ENCODE measurements at regions not wholly inside any gene's neighbourhood (a gene's known extent, or its start where the extent isn't known, plus 50 kb on each side); places are given as distances from the start of the nearest gene placed in this dataset.

- ChIA-PET POLR2A (no interaction called here), CTCF (no interaction called here)
- Mint-ChIP-seq H3K4me3 (no peak overlapping the region), H3K4me1 (no peaks in the 10 kb centered on the region), H3K27ac (no peak overlapping the region), H3K27me3 (peaks cover 0 to 1% of the 10 kb centered on the region in 2 donors), H3K36me3 (no peaks in the 10 kb centered on the region), H3K9me3 (no peaks in the 10 kb centered on the region)
- Histone ChIP-seq H3K4me1 (ENCODE audit: insufficient read depth, low read length) (no peaks in the 10 kb centered on the region), H3K9me3 (ENCODE audit: low read length) (no peaks in the 10 kb centered on the region), H3K27me3 (ENCODE audit: insufficient read depth, low read length, poor library complexity, severe bottlenecking) (no peaks in the 10 kb centered on the region), H3K27ac (ENCODE audit: low read depth, low read length) (no peak overlapping the region), H3K4me3 (ENCODE audit: low read length) (no peak overlapping the region), H3K36me3 (ENCODE audit: insufficient read depth, low read length) (no peaks in the 10 kb centered on the region)
- DNase-seq, result no peak
These were observed 146.5 kb upstream of the DSEL start for GRCh38 chr18:67662996-67663395.

GRCh38 chr18:67661555-67661954, 145.0 kb upstream of the DSEL start:
- Mint-ChIP-seq H3K4me3 (no peak overlapping the region), H3K4me1 (no peaks in the 10 kb centered on the region), H3K9me3 (no peaks in the 10 kb centered on the region), H3K27ac (no peak overlapping the region), H3K27me3 (peaks cover 0 to 1% of the 10 kb centered on the region in 2 donors), H3K36me3 (no peaks in the 10 kb centered on the region)
- H3K9me3 ChIP-seq (ENCODE audit: low read length), result no peaks in the 10 kb centered on the region
- H3K27me3 ChIP-seq (ENCODE audit: insufficient read depth, low read length, poor library complexity, severe bottlenecking), result no peaks in the 10 kb centered on the region
- no peaks in the 10 kb centered on the region for H3K36me3 ChIP-seq (ENCODE audit: insufficient read depth, low read length)
- CTCF ChIA-PET, result no interaction called here
- H3K4me1 ChIP-seq (ENCODE audit: insufficient read depth, low read length), result no peaks in the 10 kb centered on the region
- no peak for DNase-seq
- no peak overlapping the region for H3K27ac ChIP-seq (ENCODE audit: low read depth, low read length)
- no peak overlapping the region for H3K4me3 ChIP-seq (ENCODE audit: low read length)
- POLR2A ChIA-PET, result no interaction called here

GRCh38 chr18:67654101-67654500, 137.6 kb upstream of the DSEL start:
- Mint-ChIP-seq H3K4me3 (no peak overlapping the region), H3K27me3 (no peaks in the 10 kb centered on the region), H3K9me3 (no peaks in the 10 kb centered on the region), H3K4me1 (no peaks in the 10 kb centered on the region), H3K27ac (no peak overlapping the region), H3K36me3 (no peaks in the 10 kb centered on the region)
- ChIA-PET CTCF (no interaction called here), POLR2A (no interaction called here)
- no peaks in the 10 kb centered on the region for H3K4me1 ChIP-seq (ENCODE audit: insufficient read depth, low read length)
- no peaks in the 10 kb centered on the region for H3K27me3 ChIP-seq (ENCODE audit: insufficient read depth, low read length, poor library complexity, severe bottlenecking)
- no peaks in the 10 kb centered on the region for H3K9me3 ChIP-seq (ENCODE audit: low read length)
- H3K27ac ChIP-seq (ENCODE audit: low read depth, low read length), result no peak overlapping the region
- no peaks in the 10 kb centered on the region for H3K36me3 ChIP-seq (ENCODE audit: insufficient read depth, low read length)
- H3K4me3 ChIP-seq (ENCODE audit: low read length), result no peak overlapping the region
- no peak for DNase-seq

- Mint-ChIP-seq H3K27ac (no peak overlapping the region), H3K36me3 (no peaks in the 10 kb centered on the region), H3K9me3 (no peaks in the 10 kb centered on the region), H3K4me1 (no peaks in the 10 kb centered on the region), H3K4me3 (no peak overlapping the region), H3K27me3 (no peaks in the 10 kb centered on the region)
- Histone ChIP-seq H3K9me3 (ENCODE audit: low read length) (no peaks in the 10 kb centered on the region), H3K4me3 (ENCODE audit: low read length) (no peak overlapping the region), H3K27ac (ENCODE audit: low read depth, low read length) (no peak overlapping the region), H3K36me3 (ENCODE audit: insufficient read depth, low read length) (no peaks in the 10 kb centered on the region), H3K27me3 (ENCODE audit: insufficient read depth, low read length, poor library complexity, severe bottlenecking) (no peaks in the 10 kb centered on the region), H3K4me1 (ENCODE audit: insufficient read depth, low read length) (no peaks in the 10 kb centered on the region)
- CTCF ChIA-PET, result no interaction called here
- DNase-seq, result no peak
- POLR2A ChIA-PET, result no interaction called here
These were observed 135.8 kb upstream of the DSEL start for GRCh38 chr18:67652288-67652687.

- H3K36me3 Mint-ChIP-seq, result no peaks in the 10 kb centered on the region
- H3K27me3 Mint-ChIP-seq, result no peaks in the 10 kb centered on the region
- Histone ChIP-seq H3K9me3 (ENCODE audit: low read length) (no peaks in the 10 kb centered on the region), H3K27me3 (ENCODE audit: insufficient read depth, low read length, poor library complexity, severe bottlenecking) (no peaks in the 10 kb centered on the region), H3K27ac (ENCODE audit: low read depth, low read length) (no peak overlapping the region), H3K36me3 (ENCODE audit: insufficient read depth, low read length) (no peaks in the 10 kb centered on the region), H3K4me1 (ENCODE audit: insufficient read depth, low read length) (no peaks in the 10 kb centered on the region), H3K4me3 (ENCODE audit: low read length) (no peak overlapping the region)
- no peaks in the 10 kb centered on the region for H3K9me3 Mint-ChIP-seq
- H3K4me3 Mint-ChIP-seq, result no peak overlapping the region
- H3K27ac Mint-ChIP-seq, result peak overlapping the region in 1 of 8 donors; percentile 34
- DNase-seq, result no peak
- ChIA-PET POLR2A (no interaction called here), CTCF (no interaction called here)
- no peaks in the 10 kb centered on the region for H3K4me1 Mint-ChIP-seq
These were observed 134.9 kb upstream of the DSEL start for GRCh38 chr18:67651438-67651837.

- Histone ChIP-seq H3K4me3 (ENCODE audit: low read length) (no peak overlapping the region), H3K27ac (ENCODE audit: low read depth, low read length) (no peak overlapping the region), H3K27me3 (ENCODE audit: insufficient read depth, low read length, poor library complexity, severe bottlenecking) (no peaks in the 10 kb centered on the region), H3K36me3 (ENCODE audit: insufficient read depth, low read length) (no peaks in the 10 kb centered on the region), H3K9me3 (ENCODE audit: low read length) (no peaks in the 10 kb centered on the region), H3K4me1 (ENCODE audit: insufficient read depth, low read length) (no peaks in the 10 kb centered on the region)
- Mint-ChIP-seq H3K27ac (no peak overlapping the region), H3K27me3 (no peaks in the 10 kb centered on the region), H3K4me3 (no peak overlapping the region), H3K4me1 (no peaks in the 10 kb centered on the region), H3K36me3 (no peaks in the 10 kb centered on the region), H3K9me3 (no peaks in the 10 kb centered on the region)
- ChIA-PET POLR2A (no interaction called here), CTCF (no interaction called here)
- DNase-seq, result no peak
These were observed 134.3 kb upstream of the DSEL start for GRCh38 chr18:67650686-67651385.

GRCh38 chr18:67646890-67647289, 130.4 kb upstream of the DSEL start:
- Histone ChIP-seq H3K27ac (ENCODE audit: low read depth, low read length) (no peak overlapping the region), H3K27me3 (ENCODE audit: insufficient read depth, low read length, poor library complexity, severe bottlenecking) (no peaks in the 10 kb centered on the region), H3K36me3 (ENCODE audit: insufficient read depth, low read length) (no peaks in the 10 kb centered on the region), H3K4me1 (ENCODE audit: insufficient read depth, low read length) (no peaks in the 10 kb centered on the region), H3K9me3 (ENCODE audit: low read length) (no peaks in the 10 kb centered on the region), H3K4me3 (ENCODE audit: low read length) (no peak overlapping the region)
- no peak for DNase-seq
- H3K4me3 Mint-ChIP-seq, result no peak overlapping the region
- peaks cover 0 to 5% of the 10 kb centered on the region in 2 donors for H3K27me3 Mint-ChIP-seq
- POLR2A ChIA-PET, result no interaction called here
- no peaks in the 10 kb centered on the region for H3K4me1 Mint-ChIP-seq
- H3K27ac Mint-ChIP-seq, result no peak overlapping the region
- H3K9me3 Mint-ChIP-seq, result no peaks in the 10 kb centered on the region
- H3K36me3 Mint-ChIP-seq, result no peaks in the 10 kb centered on the region
- CTCF ChIA-PET, result no interaction called here

GRCh38 chr18:67644226-67644625, 127.7 kb upstream of the DSEL start:
- no peaks in the 10 kb centered on the region for H3K36me3 ChIP-seq (ENCODE audit: insufficient read depth, low read length)
- Mint-ChIP-seq H3K4me3 (no peak overlapping the region), H3K9me3 (no peaks in the 10 kb centered on the region), H3K27me3 (peaks cover 0 to 5% of the 10 kb centered on the region in 2 donors), H3K4me1 (no peaks in the 10 kb centered on the region), H3K36me3 (no peaks in the 10 kb centered on the region), H3K27ac (no peak overlapping the region)
- no peaks in the 10 kb centered on the region for H3K4me1 ChIP-seq (ENCODE audit: insufficient read depth, low read length)
- H3K27ac ChIP-seq (ENCODE audit: low read depth, low read length), result no peak overlapping the region
- no peaks in the 10 kb centered on the region for H3K27me3 ChIP-seq (ENCODE audit: insufficient read depth, low read length, poor library complexity, severe bottlenecking)
- POLR2A ChIA-PET, result no interaction called here
- H3K4me3 ChIP-seq (ENCODE audit: low read length), result no peak overlapping the region
- no peak for DNase-seq
- CTCF ChIA-PET, result no interaction called here
- H3K9me3 ChIP-seq (ENCODE audit: low read length), result no peaks in the 10 kb centered on the region

- H3K4me1 Mint-ChIP-seq, result no peaks in the 10 kb centered on the region
- no peaks in the 10 kb centered on the region for H3K4me1 ChIP-seq (ENCODE audit: insufficient read depth, low read length)
- peaks cover 0 to 2% of the 10 kb centered on the region in 2 donors for H3K27me3 Mint-ChIP-seq
- no peaks in the 10 kb centered on the region for H3K36me3 Mint-ChIP-seq
- H3K36me3 ChIP-seq (ENCODE audit: insufficient read depth, low read length), result no peaks in the 10 kb centered on the region
- no peak overlapping the region for H3K27ac ChIP-seq (ENCODE audit: low read depth, low read length)
- ChIA-PET CTCF (no interaction called here), POLR2A (no interaction called here)
- H3K27me3 ChIP-seq (ENCODE audit: insufficient read depth, low read length, poor library complexity, severe bottlenecking), result no peaks in the 10 kb centered on the region
- no peaks in the 10 kb centered on the region for H3K9me3 Mint-ChIP-seq
- H3K4me3 ChIP-seq (ENCODE audit: low read length), result no peak overlapping the region
- no peak overlapping the region for H3K4me3 Mint-ChIP-seq
- DNase-seq, result no peak
- no peaks in the 10 kb centered on the region for H3K9me3 ChIP-seq (ENCODE audit: low read length)
- no peak overlapping the region for H3K27ac Mint-ChIP-seq
These were observed 123.4 kb upstream of the DSEL start for GRCh38 chr18:67639872-67640271.

Data from CD8-positive, alpha-beta memory T cell (primary cell).